SK-N-SH treated with all-trans-retinoic acid at 6 μM for 48 hours (cell line): ENCODE measurements at regions not wholly inside any gene's neighbourhood (a gene's known extent, or its start where the extent isn't known, plus 50 kb on each side); places are given as distances from the start of the nearest gene placed in this dataset.

Experiments used
- ATAC-seq: fragments of 200-7000 bp; cut with Tn5 transposase; 3 replicates; pipeline ENCODE4 v1.9.1; 2020; ENCODE audit warnings: mild to moderate bottlenecking, moderate library complexity
- ARNTL ChIP-seq: fragments of 450-650 bp; formaldehyde crosslinking; IDR thresholded peaks from 2 replicates; pipeline ENCODE4 v1.5.0; 2020; ENCODE audit warnings: low read depth, mild to moderate bottlenecking, moderate library complexity, borderline replicate concordance
- BACH2 ChIP-seq: fragments of 250-450 bp; sonication (Bioruptor Pico); IDR thresholded peaks from 2 replicates; pipeline ENCODE4 v1.9.0; 2021; ENCODE audit warnings: mild to moderate bottlenecking, borderline replicate concordance
- CREB5 ChIP-seq: fragments of 250-450 bp; sonication (Bioruptor Pico); IDR thresholded peaks from 2 replicates; pipeline ENCODE4 v1.5.1; 2020; ENCODE audit warnings: low read depth, mild to moderate bottlenecking, moderate library complexity
- CSDC2 ChIP-seq: fragments of 250-450 bp; sonication (Bioruptor Pico); IDR thresholded peaks from 2 replicates; pipeline ENCODE4 v1.5.0; 2020; ENCODE audit warnings: mild to moderate bottlenecking, moderate library complexity
- GLIS3 ChIP-seq: fragments of 250-450 bp; sonication (Bioruptor Pico); IDR thresholded peaks from 2 replicates; pipeline ENCODE4 v1.5.0; 2020; ENCODE audit warnings: mild to moderate bottlenecking, moderate library complexity
- OSR1 ChIP-seq: fragments of 250-450 bp; sonication (Bioruptor Pico); IDR thresholded peaks from 2 replicates; pipeline ENCODE4 v1.8.0; 2022; ENCODE audit warnings: moderate library complexity, mild to moderate bottlenecking, inconsistent platforms
- PATZ1 ChIP-seq: fragments of 250-450 bp; sonication (Bioruptor Pico); IDR thresholded peaks from 2 replicates; pipeline ENCODE4 v1.8.0; 2020; ENCODE audit warnings: mild to moderate bottlenecking, moderate library complexity, borderline replicate concordance
- PPARA ChIP-seq: fragments of 250-450 bp; sonication (Bioruptor Pico); IDR thresholded peaks from 2 replicates; pipeline ENCODE4 v1.5.0; 2020; ENCODE audit warnings: mild to moderate bottlenecking, borderline replicate concordance
- RARB ChIP-seq: fragments of 250-450 bp; sonication (Bioruptor Pico); IDR thresholded peaks from 2 replicates; pipeline ENCODE4 v1.8.0; 2021; ENCODE audit warnings: mild to moderate bottlenecking, moderate library complexity
- SNAI2 ChIP-seq: fragments of 250-450 bp; sonication (Bioruptor Pico); IDR thresholded peaks from 2 replicates; pipeline ENCODE4 v1.5.0; 2020; ENCODE audit warnings: mild to moderate bottlenecking, moderate library complexity
- TCF4 ChIP-seq: fragments of 250-450 bp; sonication (Bioruptor Pico); IDR thresholded peaks from 2 replicates; pipeline ENCODE4 v1.8.0; 2021; ENCODE audit warnings: mild to moderate bottlenecking, moderate library complexity, borderline replicate concordance
- TOX ChIP-seq: fragments of 250-450 bp; sonication (Bioruptor Pico); IDR thresholded peaks from 2 replicates; pipeline ENCODE4 v1.8.0; 2021; ENCODE audit warnings: mild to moderate bottlenecking, moderate library complexity, borderline replicate concordance
- ZC3H10 ChIP-seq: fragments of 250-450 bp; sonication (Bioruptor Pico); IDR thresholded peaks from 2 replicates; pipeline ENCODE4 v1.5.1; 2021; ENCODE audit warnings: mild to moderate bottlenecking, moderate library complexity
- ZFP3 ChIP-seq: fragments of 250-450 bp; sonication (Bioruptor Pico); IDR thresholded peaks from 2 replicates; pipeline ENCODE4 v1.5.0; 2020; ENCODE audit warnings: mild to moderate bottlenecking, moderate library complexity
- ZFP30 ChIP-seq: fragments of 450-650 bp; formaldehyde crosslinking; IDR thresholded peaks from 2 replicates; pipeline ENCODE4 v1.5.0; 2022; ENCODE audit warnings: mild to moderate bottlenecking, moderate library complexity
- ZNF70 ChIP-seq: fragments of 450-650 bp; formaldehyde crosslinking; IDR thresholded peaks from 2 replicates; pipeline ENCODE4 v1.5.0; 2020; ENCODE audit warnings: mild to moderate bottlenecking, moderate library complexity
- ZNF8 ChIP-seq: fragments of 450-650 bp; formaldehyde crosslinking; IDR thresholded peaks from 2 replicates; pipeline ENCODE4 v1.5.0; 2020; ENCODE audit warnings: mild to moderate bottlenecking, moderate library complexity
- TF ChIP-seq, protein P1 (sequence below): fragments of 250-450 bp; sonication (Bioruptor Pico); IDR thresholded peaks from 2 replicates; pipeline ENCODE4 v1.8.0; 2021; ENCODE audit warnings: low read depth, mild to moderate bottlenecking, moderate library complexity, borderline replicate concordance
- TF ChIP-seq, protein P2 (sequence below): fragments of 250-450 bp; sonication (Bioruptor Pico); IDR thresholded peaks from 2 replicates; pipeline ENCODE4 v1.5.1; 2021; ENCODE audit warnings: mild to moderate bottlenecking, moderate library complexity

DNA sequence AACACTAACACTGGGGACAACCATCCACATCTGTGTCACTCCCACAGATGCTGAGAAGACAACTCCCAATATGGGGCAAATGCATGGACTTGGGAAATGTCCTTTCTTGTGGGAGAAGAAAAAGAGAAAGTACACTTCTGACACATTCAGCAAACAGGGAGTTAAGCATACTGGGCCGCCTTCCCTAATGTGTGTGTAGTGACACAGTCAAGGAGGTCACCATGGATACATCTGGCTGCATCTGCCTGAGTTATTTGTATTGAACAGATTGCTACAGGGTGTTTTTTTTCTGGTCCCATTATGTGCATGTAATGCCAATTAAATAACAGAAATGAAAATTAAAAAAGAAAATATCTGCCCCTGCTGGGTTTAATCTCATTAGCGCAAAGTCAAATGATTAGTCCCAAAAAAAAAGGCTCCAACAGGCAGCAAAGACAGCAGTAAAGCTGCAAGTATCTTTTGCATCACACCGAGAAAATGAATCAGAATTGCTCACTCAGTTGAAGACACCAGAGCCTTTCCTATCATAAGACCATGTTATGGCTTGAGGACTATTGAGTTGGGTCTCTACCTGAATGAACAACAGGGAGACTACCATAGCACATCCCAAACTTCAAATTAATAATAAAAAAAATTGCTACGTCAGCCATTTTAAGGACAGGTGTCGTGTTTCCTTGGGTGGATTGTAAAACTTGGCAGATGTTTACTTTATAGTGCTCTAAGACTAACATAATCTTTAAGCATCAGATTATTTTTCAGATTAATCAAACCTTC, 395.9 kb downstream of the DTWD2 start:
- ATAC-seq, result no peak
- TF ChIP-seq PPARA (CRISPR knock-in tag) (no peak), OSR1 (CRISPR knock-in tag) (no peak), ARNTL (no peak), CSDC2 (no peak), TOX (no peak), PATZ1 (CRISPR knock-in tag) (no peak), ZFP30 (CRISPR knock-in tag) (no peak), RARB (CRISPR knock-in tag) (no peak), GLIS3 (no peak), TCF4 (CRISPR knock-in tag) (no peak), SNAI2 (CRISPR knock-in tag) (no peak)
- TF ChIP-seq, protein P1, sequence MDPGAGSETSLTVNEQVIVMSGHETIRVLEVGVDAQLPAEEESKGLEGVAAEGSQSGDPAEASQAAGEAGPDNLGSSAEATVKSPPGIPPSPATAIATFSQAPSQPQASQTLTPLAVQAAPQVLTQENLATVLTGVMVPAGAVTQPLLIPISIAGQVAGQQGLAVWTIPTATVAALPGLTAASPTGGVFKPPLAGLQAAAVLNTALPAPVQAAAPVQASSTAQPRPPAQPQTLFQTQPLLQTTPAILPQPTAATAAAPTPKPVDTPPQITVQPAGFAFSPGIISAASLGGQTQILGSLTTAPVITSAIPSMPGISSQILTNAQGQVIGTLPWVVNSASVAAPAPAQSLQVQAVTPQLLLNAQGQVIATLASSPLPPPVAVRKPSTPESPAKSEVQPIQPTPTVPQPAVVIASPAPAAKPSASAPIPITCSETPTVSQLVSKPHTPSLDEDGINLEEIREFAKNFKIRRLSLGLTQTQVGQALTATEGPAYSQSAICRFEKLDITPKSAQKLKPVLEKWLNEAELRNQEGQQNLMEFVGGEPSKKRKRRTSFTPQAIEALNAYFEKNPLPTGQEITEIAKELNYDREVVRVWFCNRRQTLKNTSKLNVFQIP, result no peak

GRCh38 chr5:118590806-118591205, 397.5 kb downstream of the DTWD2 start:
- ATAC-seq, result no peak
- TF ChIP-seq SNAI2 (CRISPR knock-in tag), result no peak

- ATAC-seq, result no peak
- TF ChIP-seq ZC3H10, result no peak
- no peak for TF ChIP-seq OSR1 (CRISPR knock-in tag)
- no peak for TF ChIP-seq RARB (CRISPR knock-in tag)
- TF ChIP-seq ZFP3 (CRISPR knock-in tag), result no peak
- TF ChIP-seq, protein P2, sequence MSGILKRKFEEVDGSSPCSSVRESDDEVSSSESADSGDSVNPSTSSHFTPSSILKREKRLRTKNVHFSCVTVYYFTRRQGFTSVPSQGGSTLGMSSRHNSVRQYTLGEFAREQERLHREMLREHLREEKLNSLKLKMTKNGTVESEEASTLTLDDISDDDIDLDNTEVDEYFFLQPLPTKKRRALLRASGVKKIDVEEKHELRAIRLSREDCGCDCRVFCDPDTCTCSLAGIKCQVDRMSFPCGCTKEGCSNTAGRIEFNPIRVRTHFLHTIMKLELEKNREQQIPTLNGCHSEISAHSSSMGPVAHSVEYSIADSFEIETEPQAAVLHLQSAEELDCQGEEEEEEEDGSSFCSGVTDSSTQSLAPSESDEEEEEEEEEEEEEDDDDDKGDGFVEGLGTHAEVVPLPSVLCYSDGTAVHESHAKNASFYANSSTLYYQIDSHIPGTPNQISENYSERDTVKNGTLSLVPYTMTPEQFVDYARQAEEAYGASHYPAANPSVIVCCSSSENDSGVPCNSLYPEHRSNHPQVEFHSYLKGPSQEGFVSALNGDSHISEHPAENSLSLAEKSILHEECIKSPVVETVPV (CRISPR knock-in tag), result no peak
- TF ChIP-seq SNAI2 (CRISPR knock-in tag), result no peak
- no peak for TF ChIP-seq PATZ1 (CRISPR knock-in tag)
- no peak for TF ChIP-seq ZNF8 (CRISPR knock-in tag)
Measured at GRCh38 chr5:118580949-118581348, 407.4 kb downstream of the DTWD2 start.

DNA sequence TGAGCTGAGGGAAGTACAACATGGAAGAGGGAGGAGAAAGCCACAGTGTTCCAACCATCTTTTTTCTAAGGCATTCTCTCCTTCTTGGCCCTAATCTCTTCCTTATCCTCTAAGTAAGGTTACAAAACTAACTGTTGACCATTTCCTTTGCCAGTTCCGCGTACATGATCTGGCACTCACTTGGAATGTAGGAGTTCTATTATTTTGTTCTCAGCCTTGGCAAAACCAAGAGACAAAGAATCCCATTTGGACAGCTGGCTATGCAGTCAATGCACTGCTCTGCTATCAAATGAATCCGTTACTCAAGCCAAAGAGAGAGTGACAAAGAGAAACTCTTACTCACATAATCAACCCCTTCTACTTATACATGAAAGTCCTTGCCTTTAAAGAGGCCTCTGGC, 410.3 kb downstream of the DTWD2 start:
- no peak for ATAC-seq
- TF ChIP-seq PATZ1 (CRISPR knock-in tag), result no peak
- TF ChIP-seq, protein P1, result no peak
- no peak for TF ChIP-seq ZNF70 (CRISPR knock-in tag)
- no peak for TF ChIP-seq PPARA (CRISPR knock-in tag)
- TF ChIP-seq ZC3H10, result no peak
- no peak for TF ChIP-seq CREB5 (CRISPR knock-in tag)
- TF ChIP-seq BACH2, result no peak
- no peak for TF ChIP-seq SNAI2 (CRISPR knock-in tag)
- no peak for TF ChIP-seq RARB (CRISPR knock-in tag)
- TF ChIP-seq, protein P2 (CRISPR knock-in tag), result no peak
- TF ChIP-seq TCF4 (CRISPR knock-in tag), result no peak
